Caco-2 (cell line): ENCODE measurements at regions not wholly inside any gene's neighbourhood (a gene's known extent, or its start where the extent isn't known, plus 50 kb on each side); places are given as distances from the start of the nearest gene placed in this dataset.

ENCODE experiments used
- BruUV-seq: library from RNA; stranded (reverse); fragments of 400-500 nt; replicated peaks from 2 replicates; lab custom pipeline; 2021; lab: Mats Ljungman, UMichigan
- CTCF ChIA-PET: fragments of 300-600 bp; sonication (Branson Sonifier 250); formaldehyde crosslinking; loops from one replicate; lab custom pipeline; 2022; ENCODE audit warnings: antibody characterized with exemption; lab: Charles Lee
- POLR2A ChIA-PET: fragments of 300-600 bp; sonication (Branson Sonifier 250); formaldehyde crosslinking; loops from one replicate; lab custom pipeline; 2022; ENCODE audit warnings: antibody characterized with exemption; lab: Charles Lee
- DNase-seq, 2 experiments: peaks; one replicate each; pipeline versions ENCODE4 v3.0.0 to v3.0.0-alpha.2; 2020 to 2022
- H3K27me3 ChIP-seq: replicated peaks from 2 replicates; pipeline ENCODE4 v1.6.0; 2011; ENCODE audit warnings: low read length; ENCODE audit not compliant: control insufficient read depth, insufficient read depth
- H3K36me3 ChIP-seq: 2 replicates; pipeline ENCODE4 v1.5.1; 2011; ENCODE audit warnings: low read length; ENCODE audit not compliant: control insufficient read depth, insufficient read depth
- H3K4me1 ChIP-seq: fragments of 250-450 bp; sonication (Bioruptor Pico); 2 replicates; pipeline ENCODE4 v1.5.1; 2020; ENCODE audit warnings: mild to moderate bottlenecking
- H3K4me3 ChIP-seq: 2 replicates; pipeline ENCODE4 v1.5.1; 2011; ENCODE audit warnings: low read depth, mild to moderate bottlenecking, control low read depth, low read length
- H3K9me3 ChIP-seq: fragments of 250-450 bp; sonication (Bioruptor Pico); 2 replicates; pipeline ENCODE4 v1.5.1; 2020; ENCODE audit warnings: mild to moderate bottlenecking, moderate library complexity
- H3K27ac Mint-ChIP-seq: one replicate; pipeline ENCODE4 v1.8.0; 2022; ENCODE audit warnings: mixed read lengths; ENCODE audit not compliant: unreplicated experiment
- H3K27me3 Mint-ChIP-seq: one replicate; pipeline ENCODE4 v1.8.0; 2022; ENCODE audit warnings: mixed read lengths; ENCODE audit not compliant: insufficient read depth, unreplicated experiment
- H3K36me3 Mint-ChIP-seq: one replicate; pipeline ENCODE4 v1.8.0; 2022; ENCODE audit warnings: mild to moderate bottlenecking, mixed read lengths; ENCODE audit not compliant: insufficient read depth, unreplicated experiment
- H3K4me1 Mint-ChIP-seq: one replicate; pipeline ENCODE4 v1.8.0; 2022; ENCODE audit warnings: low read depth, mixed read lengths; ENCODE audit not compliant: unreplicated experiment
- H3K4me3 Mint-ChIP-seq: one replicate; pipeline ENCODE4 v1.8.0; 2022; ENCODE audit warnings: mild to moderate bottlenecking, moderate library complexity, mixed read lengths; ENCODE audit not compliant: unreplicated experiment
- H3K9me3 Mint-ChIP-seq: one replicate; pipeline ENCODE4 v1.8.0; 2022; ENCODE audit warnings: mixed read lengths; ENCODE audit not compliant: unreplicated experiment
- intact Hi-C: fragments of 100-400 bp; cut with micrococcal nuclease; formaldehyde crosslinking; loops from one replicate; pipeline ENCODE4 v1.10.0; 2022; ENCODE audit not compliant: unreplicated experiment
- TF ChIP-seq, protein P1 (sequence below), 2 experiments: fragments of 200-600 bp in 1 of 2; IDR thresholded peaks; 1 replicate in 1 of 2; 2 replicates in 1 of 2; pipeline versions ENCODE4 v1.5.1 to v1.8.0; 2011 to 2022; ENCODE audit warnings: antibody characterized with exemption in 1 of 2, control low read depth in 1 of 2, inconsistent platforms in 1 of 2, low read depth in 1 of 2, low read length in 1 of 2, mild to moderate bottlenecking in 1 of 2, moderate library complexity in 1 of 2; ENCODE audit not compliant: insufficient read depth in 1 of 2, severe bottlenecking in 1 of 2, unreplicated experiment in 1 of 2

DNA sequence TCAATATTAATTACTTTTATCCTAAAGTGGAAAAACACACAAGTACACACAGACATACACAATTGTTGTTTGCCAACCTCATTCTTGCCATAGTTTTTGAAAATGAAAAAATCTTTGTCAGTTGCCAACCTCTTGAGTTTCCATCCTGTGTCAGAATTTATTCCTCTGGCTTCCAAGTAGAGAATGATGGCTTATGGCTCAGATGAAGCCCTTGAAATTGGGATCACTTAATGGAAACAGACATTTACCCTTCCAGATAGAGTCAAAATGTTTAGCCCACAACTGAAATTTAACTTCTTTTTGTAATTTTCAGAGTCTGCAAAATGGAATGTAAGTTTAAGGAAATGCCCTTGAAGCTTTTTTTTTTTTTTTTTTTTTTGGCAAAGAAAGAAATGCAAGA lies 321.6 kb upstream of the TNP1 start:
- Mint-ChIP-seq H3K27me3 (peaks cover 3% of the 10 kb centered on the region), H3K9me3 (no peaks in the 10 kb centered on the region), H3K4me3 (no peak overlapping the region), H3K4me1 (no peaks in the 10 kb centered on the region), H3K27ac (no peak overlapping the region), H3K36me3 (no peaks in the 10 kb centered on the region)
- Histone ChIP-seq H3K27me3 (no peaks in the 10 kb centered on the region), H3K9me3 (no peaks in the 10 kb centered on the region), H3K4me3 (no peak overlapping the region), H3K4me1 (no peaks in the 10 kb centered on the region), H3K36me3 (no peaks in the 10 kb centered on the region; the same call in 1 of the 2 replicates)
- TF ChIP-seq, protein P1, sequence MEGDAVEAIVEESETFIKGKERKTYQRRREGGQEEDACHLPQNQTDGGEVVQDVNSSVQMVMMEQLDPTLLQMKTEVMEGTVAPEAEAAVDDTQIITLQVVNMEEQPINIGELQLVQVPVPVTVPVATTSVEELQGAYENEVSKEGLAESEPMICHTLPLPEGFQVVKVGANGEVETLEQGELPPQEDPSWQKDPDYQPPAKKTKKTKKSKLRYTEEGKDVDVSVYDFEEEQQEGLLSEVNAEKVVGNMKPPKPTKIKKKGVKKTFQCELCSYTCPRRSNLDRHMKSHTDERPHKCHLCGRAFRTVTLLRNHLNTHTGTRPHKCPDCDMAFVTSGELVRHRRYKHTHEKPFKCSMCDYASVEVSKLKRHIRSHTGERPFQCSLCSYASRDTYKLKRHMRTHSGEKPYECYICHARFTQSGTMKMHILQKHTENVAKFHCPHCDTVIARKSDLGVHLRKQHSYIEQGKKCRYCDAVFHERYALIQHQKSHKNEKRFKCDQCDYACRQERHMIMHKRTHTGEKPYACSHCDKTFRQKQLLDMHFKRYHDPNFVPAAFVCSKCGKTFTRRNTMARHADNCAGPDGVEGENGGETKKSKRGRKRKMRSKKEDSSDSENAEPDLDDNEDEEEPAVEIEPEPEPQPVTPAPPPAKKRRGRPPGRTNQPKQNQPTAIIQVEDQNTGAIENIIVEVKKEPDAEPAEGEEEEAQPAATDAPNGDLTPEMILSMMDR (IDR thresholded peaks at IDR 0.05; ENCODE audit: insufficient read depth in 1 of 2, low read depth in 1 of 2, low read length in 1 of 2, severe bottlenecking in 1 of 2, unreplicated experiment in 1 of 2) = no peak
- DNase-seq = no peak
- intact Hi-C loops = no loop called here
- no TSS peak for BruUV-seq
- CTCF ChIA-PET = no interaction called here
- POLR2A ChIA-PET = interaction anchor here (0.7 kb wide), 1 partner anchor 331 kb away, joined by 12 read pairs; no protein-coding TSS in a partner anchor

DNA sequence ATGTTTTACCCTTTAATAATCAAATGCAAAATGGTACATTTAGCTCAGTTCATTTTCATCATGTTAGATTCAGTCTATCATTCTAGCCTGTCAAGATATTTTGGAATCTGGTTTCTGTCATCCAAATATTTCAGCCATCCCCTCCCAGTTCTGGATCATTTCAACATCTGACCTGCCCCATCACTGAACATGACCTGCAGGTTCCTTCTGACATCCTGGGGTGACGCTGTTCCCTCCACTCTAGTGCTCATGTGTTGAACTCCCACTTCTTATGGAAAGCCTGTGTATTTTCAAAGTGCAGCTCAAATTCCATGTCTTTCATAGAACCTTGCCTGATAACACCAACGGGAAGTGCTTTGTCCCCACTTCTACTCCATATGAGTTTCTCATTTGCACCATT lies 320.0 kb upstream of the TNP1 start:
- intact Hi-C loops = no loop called here
- Mint-ChIP-seq H3K4me1 (no peaks in the 10 kb centered on the region), H3K36me3 (no peaks in the 10 kb centered on the region), H3K9me3 (no peaks in the 10 kb centered on the region), H3K27me3 (peaks cover 3% of the 10 kb centered on the region), H3K4me3 (no peak overlapping the region), H3K27ac (no peak overlapping the region)
- no TSS peak for BruUV-seq
- Histone ChIP-seq H3K36me3 (no peaks in the 10 kb centered on the region; the same call in 1 of the 2 replicates), H3K9me3 (no peaks in the 10 kb centered on the region), H3K4me1 (no peaks in the 10 kb centered on the region), H3K4me3 (no peak overlapping the region), H3K27me3 (no peaks in the 10 kb centered on the region)
- DNase-seq = no peak
- TF ChIP-seq, protein P1 (IDR thresholded peaks at IDR 0.05; ENCODE audit: insufficient read depth in 1 of 2, low read depth in 1 of 2, low read length in 1 of 2, severe bottlenecking in 1 of 2, unreplicated experiment in 1 of 2) = no peak
- POLR2A ChIA-PET = no interaction called here
- CTCF ChIA-PET = no interaction called here

DNA sequence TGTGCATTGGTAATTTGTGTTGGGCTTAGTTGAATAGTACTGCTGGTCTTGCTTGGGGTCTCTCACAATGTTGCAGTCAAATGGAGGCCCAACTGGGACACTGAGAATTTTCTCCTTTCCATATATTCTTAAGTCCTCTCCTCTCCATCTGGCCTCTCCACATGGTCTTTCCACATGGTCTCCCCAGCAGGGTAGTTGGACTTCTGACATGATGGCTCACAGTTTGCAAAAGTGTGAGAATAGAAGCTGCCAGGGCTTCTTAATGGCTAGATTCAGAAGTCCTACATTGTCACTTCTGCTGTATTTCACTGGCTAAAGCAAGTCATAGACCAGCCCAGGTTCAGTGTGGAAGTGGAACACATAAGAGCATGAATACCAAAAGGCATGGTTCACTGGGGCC lies 318.5 kb upstream of the TNP1 start:
- Mint-ChIP-seq H3K27me3 (peaks cover 3% of the 10 kb centered on the region), H3K4me1 (no peaks in the 10 kb centered on the region), H3K9me3 (no peaks in the 10 kb centered on the region), H3K4me3 (no peak overlapping the region), H3K27ac (no peak overlapping the region), H3K36me3 (no peaks in the 10 kb centered on the region)
- DNase-seq = no peak
- intact Hi-C loops = no loop called here
- Histone ChIP-seq H3K36me3 (no peaks in the 10 kb centered on the region), H3K4me3 (no peak overlapping the region), H3K9me3 (no peaks in the 10 kb centered on the region), H3K4me1 (no peaks in the 10 kb centered on the region), H3K27me3 (no peaks in the 10 kb centered on the region)
- CTCF ChIA-PET = no interaction called here
- TF ChIP-seq, protein P1 (IDR thresholded peaks at IDR 0.05; ENCODE audit: insufficient read depth in 1 of 2, low read depth in 1 of 2, low read length in 1 of 2, severe bottlenecking in 1 of 2, unreplicated experiment in 1 of 2) = no peak
- POLR2A ChIA-PET = no interaction called here
- no TSS peak for BruUV-seq
